Liver (tissue), 8 donors: ENCODE measurements at regions not wholly inside any gene's neighbourhood (a gene's known extent, or its start where the extent isn't known, plus 50 kb on each side); places are given as distances from the start of the nearest gene placed in this dataset.

Source experiments
- DNase-seq: peaks from one replicate; pipeline ENCODE4 v3.0.0-alpha.2; 2017; ENCODE audit warnings: low spot score
- H3K27ac ChIP-seq, 2 donors: one replicate each; pipeline ENCODE4 v1.7.0; 2013; ENCODE audit warnings: inconsistent platforms in 2 of 2, low read length in 2 of 2, control low read depth in 1 of 2, low read depth in 1 of 2, mild to moderate bottlenecking in 1 of 2
- H3K27me3 ChIP-seq, 4 donors: one replicate each; pipeline versions ENCODE4 v1.6.1 to v1.7.0; 2013; ENCODE audit warnings: low read length in 3 of 4, inconsistent platforms in 1 of 4, mild to moderate bottlenecking in 1 of 4, moderate library complexity in 1 of 4; ENCODE audit not compliant: control insufficient read depth in 4 of 4, insufficient read depth in 4 of 4
- H3K36me3 ChIP-seq, 4 donors: one replicate each; pipeline versions ENCODE4 v1.6.1 to v1.7.0; 2013; ENCODE audit warnings: low read length in 3 of 4, mild to moderate bottlenecking in 3 of 4, low read depth in 1 of 4, moderate library complexity in 1 of 4; ENCODE audit not compliant: control insufficient read depth in 4 of 4, insufficient read depth in 3 of 4
- H3K4me1 ChIP-seq, 4 donors: one replicate each; pipeline versions ENCODE4 v1.6.1 to v1.7.0; 2013; ENCODE audit warnings: low read length in 3 of 4, mild to moderate bottlenecking in 3 of 4, moderate library complexity in 1 of 4; ENCODE audit not compliant: control insufficient read depth in 4 of 4, insufficient read depth in 4 of 4
- H3K4me3 ChIP-seq, 3 donors: one replicate each; pipeline versions ENCODE4 v1.6.1 to v1.7.0; 2013; ENCODE audit warnings: low read length in 3 of 3, control low read depth in 1 of 3, low read depth in 1 of 3, mild to moderate bottlenecking in 1 of 3
- H3K9ac ChIP-seq, 2 donors: one replicate each; pipeline ENCODE4 v1.7.0; 2013; ENCODE audit warnings: low read length in 2 of 2, mild to moderate bottlenecking in 2 of 2, moderate library complexity in 2 of 2, control low read depth in 1 of 2, low read depth in 1 of 2
- H3K9me3 ChIP-seq, 4 donors: one replicate each; pipeline versions ENCODE4 v1.6.1 to v1.7.0; 2013; ENCODE audit warnings: low read length in 3 of 4; ENCODE audit not compliant: control insufficient read depth in 4 of 4
- EGR1 ChIP-seq, 2 donors: IDR thresholded peaks; 2 replicates each; pipeline ENCODE4 v1.6.1; 2016 to 2018; ENCODE audit warnings: antibody characterized with exemption in 2 of 2, low read depth in 2 of 2
- FOXA1 ChIP-seq: IDR thresholded peaks from 2 replicates; pipeline ENCODE4 v1.6.1; 2016; ENCODE audit warnings: antibody characterized with exemption
- GABPA ChIP-seq, 2 donors: IDR thresholded peaks in 1 of 2; conservative IDR thresholded peaks in 1 of 2; 2 replicates each; pipeline ENCODE4 v1.6.1; 2016; ENCODE audit warnings: antibody characterized with exemption in 2 of 2, mild to moderate bottlenecking in 1 of 2, moderate library complexity in 1 of 2
- HNF4G ChIP-seq: IDR thresholded peaks from 2 replicates; pipeline ENCODE4 v1.6.1; 2016; ENCODE audit warnings: antibody characterized with exemption
- JUND ChIP-seq, 2 donors: IDR thresholded peaks; 2 replicates each; pipeline ENCODE4 v1.6.1; 2016; ENCODE audit warnings: antibody characterized with exemption in 2 of 2
- NR2F2 ChIP-seq: IDR thresholded peaks from 2 replicates; pipeline ENCODE4 v1.6.1; 2016; ENCODE audit warnings: antibody characterized with exemption
- RXRA ChIP-seq, 2 donors: IDR thresholded peaks; 2 replicates each; pipeline ENCODE4 v1.6.1; 2017 to 2018; ENCODE audit warnings: antibody characterized with exemption in 2 of 2, mild to moderate bottlenecking in 1 of 2
- SP1 ChIP-seq: IDR thresholded peaks from 2 replicates; pipeline ENCODE4 v1.6.1; 2018; ENCODE audit warnings: antibody characterized with exemption, mild to moderate bottlenecking
- TAF1 ChIP-seq: conservative IDR thresholded peaks from 2 replicates; pipeline ENCODE4 v1.6.1; 2016; ENCODE audit warnings: antibody characterized with exemption, mild to moderate bottlenecking
- WGBS: extraction: QIAGEN DNeasy Blood & Tissue Kit; methylation state at CpG from one replicate; pipeline ENCODE4 v1.1.7; 2013; 5-methylcytosine and 5-hydroxymethylcytosine counted together
- TF ChIP-seq, protein P1 (sequence below): IDR thresholded peaks from 2 replicates; pipeline ENCODE4 v1.6.1; 2016; ENCODE audit warnings: antibody characterized with exemption, mild to moderate bottlenecking
- TF ChIP-seq, protein P2 (sequence below): IDR thresholded peaks from 2 replicates; pipeline ENCODE4 v1.6.1; 2016; ENCODE audit warnings: antibody characterized with exemption
- TF ChIP-seq, protein P3 (sequence below): fragments of 150-350 bp; IDR thresholded peaks from 2 replicates; pipeline ENCODE4 v1.5.1; 2017; ENCODE audit warnings: improper control_type of control experiment, low read depth, low read length; ENCODE audit not compliant: missing input control
- TF ChIP-seq, protein P4 (sequence below): IDR thresholded peaks from 2 replicates; pipeline ENCODE4 v1.6.1; 2016; ENCODE audit warnings: antibody characterized with exemption
- TF ChIP-seq, protein P5 (sequence below): IDR thresholded peaks from 2 replicates; pipeline ENCODE4 v1.6.1; 2016; ENCODE audit warnings: antibody characterized with exemption
- donor health status: healthy.
- donor health status: healthy.
- donor health status: healthy.
- donor health status: healthy.
- donor health status: healthy.

DNA sequence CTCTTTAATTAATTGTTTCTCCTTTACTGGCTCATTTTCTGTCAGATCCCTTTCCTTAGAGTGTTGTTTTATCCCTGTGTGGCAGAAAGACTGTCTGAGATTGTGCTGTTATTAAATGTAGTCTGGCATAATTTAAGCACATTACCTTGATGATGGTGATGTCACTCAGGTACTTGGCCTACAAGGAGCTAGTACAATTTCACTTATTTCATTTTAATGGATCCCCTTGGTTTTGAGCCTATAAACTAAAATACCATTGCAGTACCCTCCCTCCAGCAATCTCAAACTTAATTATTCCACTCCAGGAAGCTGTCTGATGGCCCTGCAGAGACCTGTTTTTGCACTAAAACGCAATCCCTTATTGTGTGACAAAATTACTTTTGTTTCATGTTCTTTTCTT, 968.6 kb downstream of the ADGRL3 start:
- Histone ChIP-seq H3K27me3 (no peaks in the 10 kb centered on the region), H3K9ac (no peak overlapping the region), H3K9me3 (no peaks in the 10 kb centered on the region), H3K36me3 (no peaks in the 10 kb centered on the region), H3K4me1 (no peaks in the 10 kb centered on the region), H3K27ac (no peak overlapping the region), H3K4me3 (no peak overlapping the region)
- WGBS = 54% methylated on average over 1 of the region's 1 CpG
- TF ChIP-seq EGR1 (IDR thresholded peaks at IDR 0.05; ENCODE audit: low read depth in 2 of 2) = no peak
- TF ChIP-seq HNF4G = no peak
- TF ChIP-seq, protein P1, sequence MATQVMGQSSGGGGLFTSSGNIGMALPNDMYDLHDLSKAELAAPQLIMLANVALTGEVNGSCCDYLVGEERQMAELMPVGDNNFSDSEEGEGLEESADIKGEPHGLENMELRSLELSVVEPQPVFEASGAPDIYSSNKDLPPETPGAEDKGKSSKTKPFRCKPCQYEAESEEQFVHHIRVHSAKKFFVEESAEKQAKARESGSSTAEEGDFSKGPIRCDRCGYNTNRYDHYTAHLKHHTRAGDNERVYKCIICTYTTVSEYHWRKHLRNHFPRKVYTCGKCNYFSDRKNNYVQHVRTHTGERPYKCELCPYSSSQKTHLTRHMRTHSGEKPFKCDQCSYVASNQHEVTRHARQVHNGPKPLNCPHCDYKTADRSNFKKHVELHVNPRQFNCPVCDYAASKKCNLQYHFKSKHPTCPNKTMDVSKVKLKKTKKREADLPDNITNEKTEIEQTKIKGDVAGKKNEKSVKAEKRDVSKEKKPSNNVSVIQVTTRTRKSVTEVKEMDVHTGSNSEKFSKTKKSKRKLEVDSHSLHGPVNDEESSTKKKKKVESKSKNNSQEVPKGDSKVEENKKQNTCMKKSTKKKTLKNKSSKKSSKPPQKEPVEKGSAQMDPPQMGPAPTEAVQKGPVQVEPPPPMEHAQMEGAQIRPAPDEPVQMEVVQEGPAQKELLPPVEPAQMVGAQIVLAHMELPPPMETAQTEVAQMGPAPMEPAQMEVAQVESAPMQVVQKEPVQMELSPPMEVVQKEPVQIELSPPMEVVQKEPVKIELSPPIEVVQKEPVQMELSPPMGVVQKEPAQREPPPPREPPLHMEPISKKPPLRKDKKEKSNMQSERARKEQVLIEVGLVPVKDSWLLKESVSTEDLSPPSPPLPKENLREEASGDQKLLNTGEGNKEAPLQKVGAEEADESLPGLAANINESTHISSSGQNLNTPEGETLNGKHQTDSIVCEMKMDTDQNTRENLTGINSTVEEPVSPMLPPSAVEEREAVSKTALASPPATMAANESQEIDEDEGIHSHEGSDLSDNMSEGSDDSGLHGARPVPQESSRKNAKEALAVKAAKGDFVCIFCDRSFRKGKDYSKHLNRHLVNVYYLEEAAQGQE = no peak
- TF ChIP-seq SP1 = no peak
- TF ChIP-seq JUND (IDR thresholded peaks at IDR 0.05) = no peak
- TF ChIP-seq, protein P2, sequence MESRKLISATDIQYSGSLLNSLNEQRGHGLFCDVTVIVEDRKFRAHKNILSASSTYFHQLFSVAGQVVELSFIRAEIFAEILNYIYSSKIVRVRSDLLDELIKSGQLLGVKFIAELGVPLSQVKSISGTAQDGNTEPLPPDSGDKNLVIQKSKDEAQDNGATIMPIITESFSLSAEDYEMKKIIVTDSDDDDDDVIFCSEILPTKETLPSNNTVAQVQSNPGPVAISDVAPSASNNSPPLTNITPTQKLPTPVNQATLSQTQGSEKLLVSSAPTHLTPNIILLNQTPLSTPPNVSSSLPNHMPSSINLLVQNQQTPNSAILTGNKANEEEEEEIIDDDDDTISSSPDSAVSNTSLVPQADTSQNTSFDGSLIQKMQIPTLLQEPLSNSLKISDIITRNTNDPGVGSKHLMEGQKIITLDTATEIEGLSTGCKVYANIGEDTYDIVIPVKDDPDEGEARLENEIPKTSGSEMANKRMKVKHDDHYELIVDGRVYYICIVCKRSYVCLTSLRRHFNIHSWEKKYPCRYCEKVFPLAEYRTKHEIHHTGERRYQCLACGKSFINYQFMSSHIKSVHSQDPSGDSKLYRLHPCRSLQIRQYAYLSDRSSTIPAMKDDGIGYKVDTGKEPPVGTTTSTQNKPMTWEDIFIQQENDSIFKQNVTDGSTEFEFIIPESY = no peak
- no peak for TF ChIP-seq NR2F2
- no peak for TF ChIP-seq RXRA (IDR thresholded peaks at IDR 0.05)
- no peak for TF ChIP-seq TAF1
- no peak for DNase-seq

DNA sequence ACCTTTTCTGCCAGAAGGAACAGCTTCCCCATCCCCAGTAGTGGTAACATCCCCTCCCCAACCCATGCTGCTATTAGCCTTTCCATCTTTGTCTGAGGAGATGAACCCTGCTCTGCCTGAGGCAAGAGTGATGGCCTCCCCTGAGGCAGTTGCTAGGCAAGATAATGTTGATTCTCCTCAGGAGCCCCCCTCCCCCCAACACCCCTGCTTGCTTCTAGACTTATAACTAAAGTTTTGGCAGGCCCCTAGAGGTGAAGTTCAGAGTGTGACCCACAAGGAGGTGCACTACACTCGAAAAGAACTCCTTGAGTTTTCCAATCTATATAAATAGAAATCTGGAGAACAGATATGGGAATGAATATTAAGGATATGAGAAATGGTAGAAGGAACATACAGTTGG, 962.5 kb downstream of the ADGRL3 start:
- Histone ChIP-seq H3K27me3 (no peaks in the 10 kb centered on the region), H3K9me3 (no peaks in the 10 kb centered on the region), H3K4me3 (no peak overlapping the region), H3K36me3 (no peaks in the 10 kb centered on the region), H3K9ac (no peak overlapping the region), H3K4me1 (no peaks in the 10 kb centered on the region), H3K27ac (no peak overlapping the region)
- TF ChIP-seq GABPA (IDR thresholded peaks at IDR 0.05 in 1 of 2, conservative IDR thresholded peaks at IDR 0.05 in 1 of 2) (no peak), FOXA1 (no peak), EGR1 (IDR thresholded peaks at IDR 0.05; ENCODE audit: low read depth in 2 of 2) (no peak), NR2F2 (no peak), JUND (IDR thresholded peaks at IDR 0.05) (no peak)
- TF ChIP-seq, protein P3, sequence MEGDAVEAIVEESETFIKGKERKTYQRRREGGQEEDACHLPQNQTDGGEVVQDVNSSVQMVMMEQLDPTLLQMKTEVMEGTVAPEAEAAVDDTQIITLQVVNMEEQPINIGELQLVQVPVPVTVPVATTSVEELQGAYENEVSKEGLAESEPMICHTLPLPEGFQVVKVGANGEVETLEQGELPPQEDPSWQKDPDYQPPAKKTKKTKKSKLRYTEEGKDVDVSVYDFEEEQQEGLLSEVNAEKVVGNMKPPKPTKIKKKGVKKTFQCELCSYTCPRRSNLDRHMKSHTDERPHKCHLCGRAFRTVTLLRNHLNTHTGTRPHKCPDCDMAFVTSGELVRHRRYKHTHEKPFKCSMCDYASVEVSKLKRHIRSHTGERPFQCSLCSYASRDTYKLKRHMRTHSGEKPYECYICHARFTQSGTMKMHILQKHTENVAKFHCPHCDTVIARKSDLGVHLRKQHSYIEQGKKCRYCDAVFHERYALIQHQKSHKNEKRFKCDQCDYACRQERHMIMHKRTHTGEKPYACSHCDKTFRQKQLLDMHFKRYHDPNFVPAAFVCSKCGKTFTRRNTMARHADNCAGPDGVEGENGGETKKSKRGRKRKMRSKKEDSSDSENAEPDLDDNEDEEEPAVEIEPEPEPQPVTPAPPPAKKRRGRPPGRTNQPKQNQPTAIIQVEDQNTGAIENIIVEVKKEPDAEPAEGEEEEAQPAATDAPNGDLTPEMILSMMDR = no peak
- TF ChIP-seq, protein P4, sequence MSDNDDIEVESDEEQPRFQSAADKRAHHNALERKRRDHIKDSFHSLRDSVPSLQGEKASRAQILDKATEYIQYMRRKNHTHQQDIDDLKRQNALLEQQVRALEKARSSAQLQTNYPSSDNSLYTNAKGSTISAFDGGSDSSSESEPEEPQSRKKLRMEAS = no peak
- TF ChIP-seq, protein P5, sequence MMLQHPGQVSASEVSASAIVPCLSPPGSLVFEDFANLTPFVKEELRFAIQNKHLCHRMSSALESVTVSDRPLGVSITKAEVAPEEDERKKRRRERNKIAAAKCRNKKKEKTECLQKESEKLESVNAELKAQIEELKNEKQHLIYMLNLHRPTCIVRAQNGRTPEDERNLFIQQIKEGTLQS = no peak
- 64% methylated on average over 1 of the region's 1 CpG for WGBS
- no peak for DNase-seq
